ENCODE measurements at regions not wholly inside any gene's neighbourhood (a gene's known extent, or its start where the extent isn't known, plus 50 kb on each side); places are given as distances from the start of the nearest gene placed in this dataset.

- DNase-seq: no peak
Measured at GRCh38 chr16:64892835-64893785, 228.8 kb downstream of the CDH11 start.

GRCh38 chr16:64889446-64889845 is 232.4 kb downstream of the CDH11 start:
- DNase-seq: no peak

- no peak for DNase-seq
Measured at GRCh38 chr16:64887651-64888050, 234.2 kb downstream of the CDH11 start.

- no peak for DNase-seq
Measured at GRCh38 chr16:64882078-64882784, 239.6 kb downstream of the CDH11 start.

GRCh38 chr16:64880994-64881393 is 240.9 kb downstream of the CDH11 start:
- no peak for DNase-seq

- no peak for DNase-seq
Measured at GRCh38 chr16:64880006-64880405, 241.9 kb downstream of the CDH11 start.

- DNase-seq: no peak
Measured at GRCh38 chr16:64878940-64879339, 242.9 kb downstream of the CDH11 start.

GRCh38 chr16:64872101-64872500 is 249.8 kb downstream of the CDH11 start:
- no peak for DNase-seq

- DNase-seq: no peak
Measured at GRCh38 chr16:64870859-64871258, 251.0 kb downstream of the CDH11 start.

- no peak for DNase-seq
Measured at GRCh38 chr16:64869781-64870180, 252.1 kb downstream of the CDH11 start.

GRCh38 chr16:64866021-64866420 is 255.8 kb downstream of the CDH11 start:
- no peak for DNase-seq

- DNase-seq: no peak
Measured at GRCh38 chr16:64865069-64865696, 256.7 kb downstream of the CDH11 start.

GRCh38 chr16:64864232-64864809 is 257.5 kb downstream of the CDH11 start:
- no peak for DNase-seq

- no peak for DNase-seq
Measured at GRCh38 chr16:64858076-64858475, 263.8 kb downstream of the CDH11 start.

GRCh38 chr16:64857411-64857810 is 264.5 kb downstream of the CDH11 start:
- no peak for DNase-seq

- DNase-seq: no peak
Measured at GRCh38 chr16:64853551-64853950, 268.3 kb downstream of the CDH11 start.

- DNase-seq: no peak
Measured at GRCh38 chr16:64846966-64847365, 274.9 kb downstream of the CDH11 start.

GRCh38 chr16:64845071-64845470 is 276.8 kb downstream of the CDH11 start:
- DNase-seq: no peak

GRCh38 chr16:64841482-64841881 is 280.4 kb downstream of the CDH11 start:
- no peak for DNase-seq

GRCh38 chr16:64841071-64841470 is 280.8 kb downstream of the CDH11 start:
- no peak for DNase-seq

- no peak for DNase-seq
Measured at GRCh38 chr16:64830653-64831052, 291.2 kb downstream of the CDH11 start.

GRCh38 chr16:64829678-64830077 is 292.2 kb downstream of the CDH11 start:
- no peak for DNase-seq

- DNase-seq: no peak
Measured at GRCh38 chr16:64826374-64826773, 295.5 kb downstream of the CDH11 start.
